A673 (cell line): ENCODE measurements at regions not wholly inside any gene's neighbourhood (a gene's known extent, or its start where the extent isn't known, plus 50 kb on each side); places are given as distances from the start of the nearest gene placed in this dataset.

Experiments
- BruUV-seq: library from RNA; stranded (reverse); fragments of 400-500 nt; replicated peaks from 2 replicates; lab custom pipeline; 2021; lab: Mats Ljungman, UMichigan
- CTCF ChIA-PET: fragments of 300-600 bp; sonication (Branson Sonifier 250); formaldehyde crosslinking; loops from one replicate; lab custom pipeline; 2022; ENCODE audit warnings: antibody characterized with exemption; lab: Charles Lee
- POLR2A ChIA-PET: fragments of 300-600 bp; sonication (Branson Sonifier 250); formaldehyde crosslinking; loops from one replicate; lab custom pipeline; 2022; ENCODE audit warnings: antibody characterized with exemption; ENCODE audit not compliant: low non-redundant PET; lab: Charles Lee
- DNase-seq: peaks from one replicate; pipeline ENCODE4 v3.0.0-alpha.2; 2015; ENCODE audit warnings: low spot score
- H3K27ac ChIP-seq: fragments of 200-600 bp; sonication (generic); 2 replicates; pipeline ENCODE4 v1.5.1; 2016; ENCODE audit warnings: mixed run types, low read depth, mild to moderate bottlenecking, mixed read lengths, antibody characterized with exemption, low read length; ENCODE audit not compliant: poor library complexity, severe bottlenecking
- H3K27me3 ChIP-seq: fragments of 200-600 bp; sonication (generic); replicated peaks from 2 replicates; pipeline ENCODE4 v1.6.1; 2017; ENCODE audit warnings: mixed run types, low read depth, mild to moderate bottlenecking, mixed read lengths, antibody characterized with exemption, low read length; ENCODE audit not compliant: insufficient read depth, poor library complexity
- H3K36me3 ChIP-seq: fragments of 200-600 bp; sonication (generic); 2 replicates; pipeline ENCODE4 v1.6.1; 2016; ENCODE audit warnings: mixed run types, mild to moderate bottlenecking, mixed read lengths, antibody characterized with exemption, low read length; ENCODE audit not compliant: insufficient read depth, poor library complexity, severe bottlenecking
- H3K4me1 ChIP-seq: fragments of 200-600 bp; sonication (generic); 2 replicates; pipeline ENCODE4 v1.6.1; 2017; ENCODE audit warnings: mixed run types, mild to moderate bottlenecking, mixed read lengths, antibody characterized with exemption, low read length; ENCODE audit not compliant: insufficient read depth, poor library complexity, severe bottlenecking
- H3K4me3 ChIP-seq: fragments of 200-600 bp; sonication (generic); 2 replicates; pipeline ENCODE4 v1.5.1; 2016; ENCODE audit warnings: low read depth, mixed run types, mild to moderate bottlenecking, mixed read lengths, low read length; ENCODE audit not compliant: poor library complexity, severe bottlenecking
- H3K9me3 ChIP-seq: fragments of 200-600 bp; sonication (generic); 2 replicates; pipeline ENCODE4 v1.6.1; 2016; ENCODE audit warnings: mixed run types, low read depth, mild to moderate bottlenecking, mixed read lengths, antibody characterized with exemption, low read length; ENCODE audit not compliant: poor library complexity, severe bottlenecking
- EZH2 ChIP-seq: fragments of 200-600 bp; sonication (generic); IDR thresholded peaks from 2 replicates; pipeline ENCODE4 v1.6.1; 2017; ENCODE audit warnings: borderline replicate concordance, low read depth, mild to moderate bottlenecking, mixed read lengths, antibody characterized with exemption, low read length; ENCODE audit not compliant: poor library complexity, severe bottlenecking
- intact Hi-C: fragments of 100-400 bp; cut with micrococcal nuclease; formaldehyde crosslinking; loops from one replicate; pipeline ENCODE4 v1.10.0; 2022; ENCODE audit not compliant: unreplicated experiment
- TF ChIP-seq, protein P1 (sequence below): fragments of 300-800, 200-600 bp; sonication (generic); conservative IDR thresholded peaks from 2 replicates; pipeline ENCODE4 v1.5.1; 2017; ENCODE audit warnings: low read depth, mild to moderate bottlenecking, antibody characterized with exemption, low read length, moderate library complexity, mixed read lengths

DNA sequence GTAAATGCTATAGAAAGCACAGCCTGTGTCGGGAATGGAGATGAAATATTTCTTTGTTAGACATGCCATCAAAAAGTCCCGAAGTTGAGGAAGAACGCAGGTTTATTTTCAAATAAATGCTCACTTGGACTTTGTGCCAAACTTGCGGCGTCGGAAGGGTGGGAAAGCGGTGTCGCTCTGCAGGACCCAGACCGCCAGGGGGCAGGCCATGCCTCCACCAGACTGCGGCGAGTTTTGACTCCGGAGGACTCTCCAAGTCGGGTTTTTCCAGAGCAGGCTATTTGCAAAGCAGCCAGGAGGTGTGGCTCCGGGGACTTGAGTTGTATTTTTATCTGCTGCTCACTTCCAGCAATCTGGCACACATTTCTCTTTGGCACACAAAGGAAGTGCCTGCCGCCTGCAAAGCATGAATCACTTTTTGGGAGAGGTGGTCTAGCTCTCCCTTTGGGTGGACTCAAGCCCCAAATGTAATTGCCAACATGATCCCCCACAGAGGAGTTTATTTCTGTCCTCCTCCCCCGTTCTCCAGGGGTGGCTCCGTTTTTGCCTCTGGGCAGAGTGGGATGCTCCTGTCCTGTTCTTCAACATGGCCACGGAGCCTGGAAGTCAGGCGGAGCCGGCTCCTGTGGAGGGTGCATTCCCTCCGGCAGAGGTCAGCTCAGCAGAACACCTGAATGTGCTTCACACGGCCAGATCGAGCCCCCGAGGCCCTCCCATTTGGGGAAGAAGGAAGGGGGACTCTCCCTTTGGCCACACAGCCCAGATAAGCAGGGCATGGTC lies 82.3 kb upstream of the GPR26 start:
- ChIA-PET POLR2A (no interaction called here), CTCF (no interaction called here)
- H3K36me3 ChIP-seq: no peaks in the 10 kb centered on the region
- no peaks in the 10 kb centered on the region for H3K9me3 ChIP-seq
- H3K27me3 ChIP-seq: peaks cover 55% of the 10 kb centered on the region
- BruUV-seq: no TSS peak
- DNase-seq: peak; percentile 78
- TF ChIP-seq, protein P1, sequence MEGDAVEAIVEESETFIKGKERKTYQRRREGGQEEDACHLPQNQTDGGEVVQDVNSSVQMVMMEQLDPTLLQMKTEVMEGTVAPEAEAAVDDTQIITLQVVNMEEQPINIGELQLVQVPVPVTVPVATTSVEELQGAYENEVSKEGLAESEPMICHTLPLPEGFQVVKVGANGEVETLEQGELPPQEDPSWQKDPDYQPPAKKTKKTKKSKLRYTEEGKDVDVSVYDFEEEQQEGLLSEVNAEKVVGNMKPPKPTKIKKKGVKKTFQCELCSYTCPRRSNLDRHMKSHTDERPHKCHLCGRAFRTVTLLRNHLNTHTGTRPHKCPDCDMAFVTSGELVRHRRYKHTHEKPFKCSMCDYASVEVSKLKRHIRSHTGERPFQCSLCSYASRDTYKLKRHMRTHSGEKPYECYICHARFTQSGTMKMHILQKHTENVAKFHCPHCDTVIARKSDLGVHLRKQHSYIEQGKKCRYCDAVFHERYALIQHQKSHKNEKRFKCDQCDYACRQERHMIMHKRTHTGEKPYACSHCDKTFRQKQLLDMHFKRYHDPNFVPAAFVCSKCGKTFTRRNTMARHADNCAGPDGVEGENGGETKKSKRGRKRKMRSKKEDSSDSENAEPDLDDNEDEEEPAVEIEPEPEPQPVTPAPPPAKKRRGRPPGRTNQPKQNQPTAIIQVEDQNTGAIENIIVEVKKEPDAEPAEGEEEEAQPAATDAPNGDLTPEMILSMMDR: peak; percentile 82
- TF ChIP-seq EZH2: peak; percentile 60
- H3K27ac ChIP-seq: no peak overlapping the region
- no peaks in the 10 kb centered on the region for H3K4me1 ChIP-seq
- no peak overlapping the region for H3K4me3 ChIP-seq
- intact Hi-C loops: loop anchor here (2.0 kb wide), 1 partner anchor 805 kb away; no protein-coding TSS in a partner anchor

DNA sequence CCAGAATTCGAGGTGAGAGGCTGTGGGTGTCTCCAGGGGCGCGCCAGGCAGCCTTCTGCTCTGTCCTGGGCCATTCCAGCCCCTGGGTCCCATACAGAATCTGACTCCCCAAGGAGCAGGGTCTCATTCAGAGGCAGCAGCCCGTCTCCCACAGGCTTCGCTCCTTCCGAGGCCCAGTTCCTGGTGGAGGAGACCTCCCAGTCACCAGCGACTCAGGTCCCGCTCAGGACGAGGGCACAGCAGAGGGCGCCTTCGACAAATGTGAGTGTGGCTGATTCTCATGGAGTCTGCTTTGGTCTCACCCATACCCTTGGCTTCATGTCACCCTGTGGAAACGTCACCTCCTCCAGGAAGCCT lies 81.8 kb upstream of the GPR26 start:
- TF ChIP-seq, protein P1: no peak
- no peak for TF ChIP-seq EZH2
- Histone ChIP-seq H3K36me3 (no peaks in the 10 kb centered on the region), H3K9me3 (no peaks in the 10 kb centered on the region), H3K4me3 (no peak overlapping the region), H3K27ac (no peak overlapping the region), H3K4me1 (no peaks in the 10 kb centered on the region), H3K27me3 (peaks cover 53% of the 10 kb centered on the region)
- ChIA-PET POLR2A (no interaction called here), CTCF (no interaction called here)
- intact Hi-C loops: no loop called here
- DNase-seq: no peak
- no TSS peak for BruUV-seq

DNA sequence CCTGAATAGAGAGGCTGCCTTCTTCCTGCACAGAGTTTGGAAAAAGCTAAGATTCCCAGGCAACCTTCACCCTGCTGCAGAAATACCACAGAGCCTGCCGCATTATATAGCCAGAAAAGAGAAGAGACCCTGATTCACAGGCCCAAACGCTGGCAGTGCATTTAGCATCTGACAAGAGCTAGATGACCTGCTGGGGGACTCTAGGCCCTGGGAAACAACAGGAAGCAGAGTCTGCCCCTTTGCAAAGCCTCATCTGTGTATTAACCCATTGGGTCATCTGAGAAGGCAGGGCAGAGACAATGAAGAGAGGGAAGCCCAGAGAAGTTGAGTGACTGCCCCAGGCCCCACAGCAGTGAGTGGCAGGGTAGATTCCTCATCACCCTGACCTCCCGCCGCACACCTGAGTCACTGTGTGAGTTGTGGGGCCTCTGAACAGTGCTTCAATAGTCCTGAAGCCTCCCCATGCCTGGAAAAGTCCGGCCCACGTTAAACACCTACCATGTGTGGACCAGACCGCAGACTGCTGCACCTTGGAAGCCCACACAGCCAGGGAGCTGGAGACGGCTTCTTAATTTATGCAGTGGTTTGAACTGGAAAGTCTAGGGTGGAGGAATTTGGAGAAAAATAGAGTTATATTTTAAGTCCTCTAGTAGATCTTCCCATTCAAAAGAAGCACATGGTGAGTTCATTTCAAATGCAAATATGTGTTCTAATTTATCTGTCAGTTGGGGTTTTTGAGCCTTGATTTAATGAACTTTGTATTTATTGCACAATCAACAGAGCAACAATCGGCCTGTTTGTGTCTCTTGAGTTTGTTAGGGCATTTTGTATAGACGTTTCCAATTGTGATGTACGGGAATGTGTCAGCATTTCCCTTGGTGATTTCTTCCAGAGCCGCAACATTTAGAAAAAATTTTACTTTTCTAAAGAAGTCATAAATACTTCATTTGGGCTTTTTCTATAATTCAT lies 80.4 kb upstream of the GPR26 start:
- H3K27me3 ChIP-seq: peaks cover 53% of the 10 kb centered on the region
- no peaks in the 10 kb centered on the region for H3K9me3 ChIP-seq
- BruUV-seq: no TSS peak
- no peak overlapping the region for H3K27ac ChIP-seq
- no peak for DNase-seq
- ChIA-PET CTCF (interaction anchor here (0.6 kb wide), 1 partner anchor 81 kb away, joined by 7 read pairs; no protein-coding TSS in a partner anchor), POLR2A (no interaction called here)
- H3K4me3 ChIP-seq: no peak overlapping the region
- no peaks in the 10 kb centered on the region for H3K4me1 ChIP-seq
- TF ChIP-seq, protein P1: no peak
- TF ChIP-seq EZH2: no peak
- no peaks in the 10 kb centered on the region for H3K36me3 ChIP-seq
- intact Hi-C loops: no loop called here
